SK-N-MC (cell line): ENCODE measurements at regions not wholly inside any gene's neighbourhood (a gene's known extent, or its start where the extent isn't known, plus 50 kb on each side); places are given as distances from the start of the nearest gene placed in this dataset.

Source experiments
- EZH2 ChIP-seq: fragments of 200-600 bp; sonication (generic); IDR thresholded peaks from one replicate; pipeline ENCODE4 v1.6.1; 2017; ENCODE audit warnings: antibody characterized with exemption
- POLR2AphosphoS5 ChIP-seq: IDR thresholded peaks from 2 replicates; pipeline ENCODE4 v1.6.1; 2012; ENCODE audit warnings: mild to moderate bottlenecking, low read depth, low read length, borderline replicate concordance

DNA sequence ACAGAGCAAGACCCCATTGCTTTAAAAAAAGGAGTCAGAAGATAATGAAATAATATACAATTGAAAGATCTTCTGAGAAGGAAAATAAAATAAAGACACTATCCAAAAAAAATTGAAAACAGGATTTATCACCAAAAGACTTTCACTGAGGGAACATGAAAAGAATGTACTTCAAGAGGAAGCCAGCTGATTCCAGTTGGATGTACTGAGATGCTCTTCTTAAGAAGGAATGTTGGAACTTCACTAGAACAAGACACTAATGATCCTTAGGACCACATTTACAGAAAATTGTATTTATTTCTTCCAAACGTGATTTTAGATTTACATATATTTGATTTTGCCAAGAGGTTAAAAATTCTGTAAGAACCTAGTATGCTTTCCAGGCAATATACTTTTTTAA, 65.6 kb upstream of the CNOT2 start:
- TF ChIP-seq EZH2: no peak
- TF ChIP-seq POLR2AphosphoS5: no peak
